LNCaP clone FGC (cell line): ENCODE measurements at regions not wholly inside any gene's neighbourhood (a gene's known extent, or its start where the extent isn't known, plus 50 kb on each side); places are given as distances from the start of the nearest gene placed in this dataset.
"Not testable (repeated sequence)": the region's sequence is repeated elsewhere in the genome, so short reads cannot be mapped to it uniquely, and the experiment has no call there.

Source experiments
- DNase-seq: peaks from one replicate; pipeline ENCODE4 v3.0.0-alpha.2; 2011; ENCODE audit warnings: low read depth
- H3K4me3 ChIP-seq: 2 replicates; pipeline ENCODE4 v1.5.1; 2011; ENCODE audit warnings: mild to moderate bottlenecking, low read depth, low read length, control low read depth
- TF ChIP-seq, protein P1 (sequence below): IDR thresholded peaks from 2 replicates; pipeline ENCODE4 v1.5.1; 2012; ENCODE audit warnings: mild to moderate bottlenecking; ENCODE audit not compliant: control insufficient read depth, insufficient read depth; ENCODE audit errors: extremely low read depth

DNA sequence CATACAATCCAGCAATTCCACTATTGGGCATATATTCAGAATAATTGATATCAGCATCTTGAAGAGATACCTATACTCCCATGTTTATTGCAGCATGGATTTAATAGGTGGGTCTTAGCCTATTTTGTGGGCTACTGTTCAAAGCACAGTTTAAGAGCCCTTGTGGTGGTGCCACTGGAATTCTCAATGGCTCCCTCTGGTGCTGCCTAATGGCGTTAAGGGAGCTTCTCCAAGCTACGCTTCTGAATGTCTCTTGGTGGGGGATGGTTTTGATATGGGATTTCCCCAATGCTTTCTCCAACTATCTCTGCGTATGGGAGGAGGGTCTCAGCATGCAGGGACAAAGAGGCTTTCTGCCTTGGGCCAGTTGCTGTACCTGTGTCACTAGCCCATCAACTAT is 188.3 kb downstream of the ZFY start:
- not testable (repeated sequence) for DNase-seq, H3K4me3 ChIP-seq

DNA sequence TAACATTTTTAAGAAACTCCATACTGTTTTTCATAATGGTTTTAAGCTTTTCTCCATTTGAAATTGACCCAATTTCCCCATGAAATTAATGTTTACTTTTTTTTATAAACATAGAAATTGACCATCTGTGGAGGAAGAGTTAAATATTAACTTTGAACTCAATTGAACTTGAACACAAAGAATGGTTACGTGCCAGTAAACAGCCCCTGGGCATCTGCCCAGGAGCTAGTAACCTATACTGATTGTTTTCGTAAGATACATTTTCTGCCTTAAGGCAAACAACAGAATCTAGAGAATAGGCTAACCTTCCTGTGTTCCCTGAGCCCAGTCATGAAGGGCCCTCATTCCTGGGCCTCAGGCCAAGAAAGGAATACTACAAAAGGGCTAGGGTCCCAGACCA is 235.9 kb downstream of the ZFY start:
- peak; percentile 79 for DNase-seq
- H3K4me3 ChIP-seq = not testable (repeated sequence)

DNA sequence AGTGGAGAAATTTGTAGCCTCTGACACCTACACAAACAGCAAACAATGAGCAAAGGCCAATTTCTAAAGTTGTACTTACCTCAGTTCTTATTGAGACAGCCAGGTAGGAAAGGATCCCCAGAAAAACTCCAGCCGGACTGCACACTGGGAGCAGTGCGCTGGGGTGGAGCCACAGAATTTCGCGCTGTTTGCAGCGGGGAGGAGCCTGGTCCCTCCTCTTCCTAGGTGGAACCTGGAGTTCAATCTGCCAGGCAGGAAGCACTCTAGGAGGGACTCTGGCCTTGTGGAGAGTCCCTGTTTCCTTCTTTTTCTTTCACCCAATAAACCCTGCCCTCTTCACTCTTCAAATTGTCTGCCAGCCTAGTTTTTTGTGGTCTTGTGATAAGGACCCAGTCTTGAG is 259.9 kb downstream of the ZFY start:
- H3K4me3 ChIP-seq, DNase-seq: not testable (repeated sequence)

DNA sequence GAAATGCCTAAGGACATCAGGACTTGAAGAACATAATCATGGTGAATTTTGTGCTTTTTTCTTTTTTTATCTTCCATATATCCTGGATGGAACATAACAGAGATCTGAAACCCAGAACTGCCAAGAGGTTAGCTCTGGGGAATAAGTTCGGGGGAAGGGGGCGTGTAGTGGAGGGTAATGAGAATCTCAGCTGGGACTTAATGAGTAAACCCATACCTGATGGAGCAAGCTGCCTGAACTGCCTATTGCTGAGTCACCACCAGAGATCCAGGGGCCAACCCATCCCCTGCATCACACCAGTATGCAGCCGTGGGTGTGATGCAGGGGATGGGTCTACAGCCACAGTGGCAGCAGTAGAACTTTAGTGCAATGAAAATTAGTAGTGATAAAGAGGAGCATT is 267.1 kb downstream of the ZFY start:
- H3K4me3 ChIP-seq, DNase-seq: not testable (repeated sequence)

DNA sequence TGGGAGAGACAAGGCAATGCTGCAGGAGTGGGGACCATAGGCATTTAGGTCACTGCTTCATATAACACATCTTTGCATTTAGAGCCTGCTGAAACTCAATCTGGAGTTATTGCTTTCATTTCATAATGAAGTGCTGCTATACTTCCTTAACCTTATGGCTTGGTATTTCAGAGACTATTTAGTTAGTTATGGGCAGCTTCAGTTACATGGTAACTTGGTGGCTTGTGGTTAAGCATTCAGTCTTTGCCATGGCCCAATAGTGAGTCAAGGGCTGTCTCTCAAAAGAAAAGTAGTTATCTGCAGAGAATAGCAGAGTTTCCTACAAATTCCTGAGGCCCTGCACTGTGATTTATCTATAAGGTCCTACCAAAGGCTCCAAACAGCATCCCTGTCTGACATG is 271.6 kb downstream of the ZFY start:
- not testable (repeated sequence) for H3K4me3 ChIP-seq, DNase-seq

DNA sequence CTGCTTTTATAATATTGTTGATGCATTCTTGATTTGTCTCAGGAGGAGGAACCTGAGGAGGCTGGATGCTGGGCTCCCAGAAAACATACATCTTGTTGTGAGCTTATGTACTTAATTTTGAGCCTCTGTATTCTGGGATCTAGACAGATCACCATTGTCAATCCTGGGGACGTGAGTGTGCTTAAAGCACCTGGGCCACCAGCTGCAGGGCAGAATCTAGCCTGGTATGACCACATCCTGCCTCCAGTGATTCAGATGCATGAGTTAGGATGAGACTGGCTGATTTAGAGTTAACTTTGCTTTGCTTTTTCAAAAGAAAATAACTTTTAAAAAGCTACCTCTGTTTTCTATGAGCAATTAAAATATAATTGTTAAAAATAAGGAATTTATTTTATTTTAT is 278.0 kb downstream of the ZFY start:
- not testable (repeated sequence) for H3K4me3 ChIP-seq, DNase-seq

DNA sequence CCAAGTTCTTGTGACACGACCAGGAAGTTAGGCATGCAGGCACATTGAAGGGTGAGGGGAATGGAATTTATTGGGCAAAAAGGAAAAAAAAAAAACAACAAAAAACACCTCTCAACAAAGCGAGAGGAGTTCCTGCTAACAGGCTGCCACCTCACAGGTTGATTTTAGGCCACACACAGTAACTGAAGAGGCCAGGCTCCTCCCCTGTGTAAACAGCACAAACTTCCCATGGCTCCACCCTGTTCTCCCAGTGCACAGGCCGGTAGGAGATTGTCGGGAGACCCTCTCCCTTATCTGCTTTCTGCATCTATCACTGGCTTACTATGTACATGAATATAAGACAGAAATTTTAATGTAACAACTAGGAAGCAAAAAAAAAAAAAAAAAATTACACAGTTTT is 283.0 kb downstream of the ZFY start:
- not testable (repeated sequence) for DNase-seq, H3K4me3 ChIP-seq

DNA sequence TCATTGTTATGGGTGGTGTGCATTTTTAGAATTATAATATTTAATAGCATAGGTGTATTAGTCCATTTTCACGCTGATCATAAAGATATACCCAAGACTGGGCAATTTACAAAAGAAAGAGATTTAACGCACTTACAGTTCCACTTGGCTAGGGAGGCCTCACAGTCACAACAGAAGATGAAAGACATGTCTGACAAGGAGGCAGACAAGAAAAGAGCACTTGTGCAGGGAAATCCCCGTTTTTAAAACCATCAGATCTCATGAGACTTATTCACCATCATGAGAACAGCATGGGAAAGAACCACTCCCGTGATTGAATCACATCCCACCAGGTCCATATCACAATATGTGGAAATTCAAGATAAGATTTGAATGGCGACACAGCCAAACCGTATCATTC is 283.4 kb downstream of the ZFY start:
- DNase-seq = not testable (repeated sequence)

DNA sequence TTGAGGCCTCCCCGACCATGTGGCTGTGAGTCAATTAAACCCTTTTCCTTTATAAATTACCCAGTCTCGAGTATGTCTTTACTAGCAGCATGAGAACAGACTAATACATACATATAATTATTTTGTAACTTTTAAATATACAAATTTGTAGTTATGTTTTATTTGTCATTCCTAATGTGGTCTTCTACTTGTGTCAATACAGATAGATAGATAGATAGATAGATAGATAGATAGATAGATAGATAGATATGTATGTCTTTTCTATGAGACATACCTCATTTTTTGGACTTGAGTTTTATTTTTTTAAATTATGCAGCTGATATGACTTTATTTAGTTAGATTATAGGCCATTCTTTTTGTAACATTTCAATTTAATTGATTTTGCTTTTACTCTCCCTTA is 316.0 kb upstream of the TGIF2LY start:
- H3K4me3 ChIP-seq, DNase-seq: not testable (repeated sequence)

More for the DNA sequence above, 283.4 kb downstream of the ZFY start:
- H3K4me3 ChIP-seq = not testable (repeated sequence)

DNA sequence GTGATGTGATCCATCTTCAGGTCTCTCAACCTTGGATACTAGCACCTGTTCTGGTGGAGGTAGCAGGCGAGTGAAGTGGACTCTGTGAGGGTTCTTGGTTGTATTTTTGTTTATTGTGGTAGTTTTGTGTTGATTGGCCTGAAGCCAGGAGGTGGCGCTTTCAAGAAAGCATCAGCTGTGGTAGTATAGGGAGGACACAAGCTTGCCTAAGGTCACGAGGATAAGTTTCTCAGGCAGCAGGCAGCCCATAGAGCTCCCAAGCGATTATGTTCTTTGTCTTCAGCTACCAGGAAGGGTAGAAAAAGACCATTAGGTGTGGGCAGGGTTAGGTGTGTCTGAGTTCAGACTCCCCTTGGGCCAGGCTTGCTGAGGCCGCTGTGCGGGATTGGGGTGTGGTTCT is 290.8 kb upstream of the TGIF2LY start:
- DNase-seq = not testable (repeated sequence)

DNA sequence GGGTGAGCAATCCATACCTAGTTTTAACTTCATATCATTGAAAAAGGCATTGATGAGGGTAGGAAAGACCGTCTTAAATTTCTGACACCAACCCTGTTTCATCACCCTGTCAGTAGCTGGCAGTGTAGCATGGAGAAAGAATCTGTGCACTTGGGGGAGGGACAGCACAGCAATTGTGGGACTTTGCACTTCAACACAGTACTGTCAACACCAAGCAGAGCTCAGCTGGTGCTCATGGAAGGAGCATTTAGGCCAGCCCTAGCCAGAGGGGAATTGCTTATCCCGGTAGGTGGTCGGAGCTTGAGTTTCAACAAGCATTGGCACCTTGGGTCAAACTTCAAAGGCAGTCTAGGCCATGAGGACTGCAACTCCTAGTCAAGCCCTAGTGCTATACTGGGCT is 281.6 kb upstream of the TGIF2LY start:
- DNase-seq, H3K4me3 ChIP-seq: not testable (repeated sequence)

More for the DNA sequence above, 290.8 kb upstream of the TGIF2LY start:
- not testable (repeated sequence) for H3K4me3 ChIP-seq

DNA sequence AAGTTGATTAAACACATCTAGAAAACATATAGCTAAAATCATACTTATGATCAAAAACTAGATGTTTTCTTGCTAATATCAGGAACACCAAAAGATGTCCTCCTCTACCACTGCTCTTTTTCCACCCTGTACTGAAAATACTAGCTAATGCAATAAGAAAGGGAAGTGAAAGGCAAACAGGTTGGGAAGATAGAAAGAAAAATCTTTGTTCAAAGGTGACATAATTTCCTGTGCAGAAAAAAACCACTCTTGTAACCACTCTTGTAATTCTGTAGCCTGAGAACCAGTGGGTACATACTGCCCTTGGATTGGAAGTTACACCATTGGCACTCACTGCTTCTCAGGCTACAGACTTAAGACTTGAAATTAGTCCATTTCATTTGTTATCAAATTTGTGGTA is 258.9 kb upstream of the TGIF2LY start:
- not testable (repeated sequence) for DNase-seq

DNA sequence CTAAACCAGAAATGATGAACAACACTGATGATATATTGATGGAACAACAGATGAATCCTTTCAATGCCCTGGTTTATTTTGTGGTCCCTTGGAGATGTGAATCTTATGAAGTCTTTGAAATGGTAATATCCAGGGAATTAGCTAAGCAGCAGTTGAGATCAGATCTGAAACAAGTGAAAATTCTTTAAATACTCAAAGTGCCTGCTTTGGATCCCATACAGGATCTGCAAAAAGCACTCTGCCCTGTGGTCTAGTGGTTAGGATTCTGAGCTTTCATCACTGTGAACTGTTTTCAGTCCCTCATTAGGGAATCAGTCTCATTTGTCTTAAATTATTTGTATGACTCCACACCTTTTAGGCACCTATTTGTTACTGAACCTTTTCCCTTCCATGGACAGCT is 211.3 kb upstream of the TGIF2LY start:
- not testable (repeated sequence) for H3K4me3 ChIP-seq, DNase-seq

More for the DNA sequence above, 258.9 kb upstream of the TGIF2LY start:
- not testable (repeated sequence) for H3K4me3 ChIP-seq

DNA sequence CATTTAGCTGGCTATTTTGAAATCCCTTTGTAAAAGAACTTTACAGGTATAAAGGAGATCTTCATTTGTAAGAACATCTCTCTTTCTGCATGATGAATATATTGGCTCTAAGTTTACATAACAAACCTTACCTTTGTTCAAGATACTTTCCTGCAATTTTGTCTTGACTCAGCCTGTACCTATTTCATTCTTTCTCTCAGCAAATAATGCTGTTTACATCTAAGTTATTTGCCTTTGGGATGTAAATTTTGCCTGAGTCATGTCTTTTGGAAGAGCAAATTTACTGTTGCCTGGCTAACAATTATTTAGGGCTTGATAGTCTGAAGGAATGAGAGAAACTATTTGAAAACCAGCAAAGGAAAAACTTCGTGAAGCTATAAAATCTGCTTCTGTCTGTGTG is 210.4 kb upstream of the TGIF2LY start:
- not testable (repeated sequence) for DNase-seq, H3K4me3 ChIP-seq

DNA sequence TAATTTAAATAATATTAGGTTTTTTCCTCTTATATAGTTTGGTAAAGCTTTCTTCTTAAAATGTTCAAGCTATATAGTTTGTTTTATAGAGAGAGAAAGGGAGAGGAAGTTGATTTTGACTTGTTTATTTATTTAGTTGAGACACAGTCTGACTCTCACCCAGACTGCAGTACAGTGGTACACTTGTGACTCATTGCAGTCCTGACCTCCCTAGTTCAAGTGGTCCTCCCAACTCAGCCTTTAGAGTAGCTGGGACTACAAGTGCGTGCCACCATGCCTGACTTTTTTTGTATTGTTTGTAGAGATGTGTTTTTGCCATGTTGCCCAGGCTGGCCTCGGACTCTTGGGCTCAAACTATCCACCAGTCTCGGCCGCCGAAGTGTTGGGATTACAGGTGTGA is 187.4 kb upstream of the TGIF2LY start:
- not testable (repeated sequence) for H3K4me3 ChIP-seq, DNase-seq

DNA sequence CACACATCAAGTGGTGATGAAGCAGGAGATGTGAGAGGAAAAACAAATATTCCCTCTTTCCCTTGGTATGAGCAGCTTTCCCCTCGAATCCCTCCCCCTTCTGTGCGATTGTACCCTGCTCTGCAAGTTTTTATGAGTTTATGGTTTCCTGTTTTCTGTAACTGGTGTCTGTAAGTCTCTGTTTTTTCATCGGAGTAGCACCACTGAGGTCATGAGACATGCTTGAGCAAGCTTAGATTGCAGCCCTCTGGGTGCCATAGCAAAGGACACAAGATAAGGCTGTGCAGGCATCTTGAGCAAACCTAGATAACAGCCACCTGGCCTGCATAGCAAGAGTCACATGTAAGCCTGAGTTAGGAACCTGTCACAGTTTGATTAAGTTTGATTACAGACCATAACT is 174.6 kb upstream of the TGIF2LY start:
- not testable (repeated sequence) for H3K4me3 ChIP-seq, DNase-seq

DNA sequence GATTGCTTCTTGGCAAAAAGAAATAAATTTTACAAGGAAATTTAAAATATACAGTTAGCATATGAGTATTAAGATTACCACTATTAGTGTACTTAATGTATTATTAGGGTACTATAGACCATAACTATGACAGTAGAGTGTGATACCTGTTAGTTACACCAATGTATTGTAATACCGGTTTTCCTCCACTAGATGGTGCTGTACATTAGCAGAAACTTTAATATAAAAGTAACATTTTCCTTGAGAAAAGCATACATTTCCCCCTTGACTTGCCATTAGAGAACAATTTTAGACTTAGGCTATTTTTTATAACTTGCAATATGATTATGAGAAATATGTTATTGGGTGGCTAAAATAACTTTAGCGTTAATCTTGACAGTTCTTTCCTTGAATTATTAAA is 173.3 kb upstream of the TGIF2LY start:
- not testable (repeated sequence) for H3K4me3 ChIP-seq, DNase-seq
- TF ChIP-seq, protein P1, sequence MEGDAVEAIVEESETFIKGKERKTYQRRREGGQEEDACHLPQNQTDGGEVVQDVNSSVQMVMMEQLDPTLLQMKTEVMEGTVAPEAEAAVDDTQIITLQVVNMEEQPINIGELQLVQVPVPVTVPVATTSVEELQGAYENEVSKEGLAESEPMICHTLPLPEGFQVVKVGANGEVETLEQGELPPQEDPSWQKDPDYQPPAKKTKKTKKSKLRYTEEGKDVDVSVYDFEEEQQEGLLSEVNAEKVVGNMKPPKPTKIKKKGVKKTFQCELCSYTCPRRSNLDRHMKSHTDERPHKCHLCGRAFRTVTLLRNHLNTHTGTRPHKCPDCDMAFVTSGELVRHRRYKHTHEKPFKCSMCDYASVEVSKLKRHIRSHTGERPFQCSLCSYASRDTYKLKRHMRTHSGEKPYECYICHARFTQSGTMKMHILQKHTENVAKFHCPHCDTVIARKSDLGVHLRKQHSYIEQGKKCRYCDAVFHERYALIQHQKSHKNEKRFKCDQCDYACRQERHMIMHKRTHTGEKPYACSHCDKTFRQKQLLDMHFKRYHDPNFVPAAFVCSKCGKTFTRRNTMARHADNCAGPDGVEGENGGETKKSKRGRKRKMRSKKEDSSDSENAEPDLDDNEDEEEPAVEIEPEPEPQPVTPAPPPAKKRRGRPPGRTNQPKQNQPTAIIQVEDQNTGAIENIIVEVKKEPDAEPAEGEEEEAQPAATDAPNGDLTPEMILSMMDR = 0 out of 2 replicates have a peak, but pooled peaks have one; percentile 21

DNA sequence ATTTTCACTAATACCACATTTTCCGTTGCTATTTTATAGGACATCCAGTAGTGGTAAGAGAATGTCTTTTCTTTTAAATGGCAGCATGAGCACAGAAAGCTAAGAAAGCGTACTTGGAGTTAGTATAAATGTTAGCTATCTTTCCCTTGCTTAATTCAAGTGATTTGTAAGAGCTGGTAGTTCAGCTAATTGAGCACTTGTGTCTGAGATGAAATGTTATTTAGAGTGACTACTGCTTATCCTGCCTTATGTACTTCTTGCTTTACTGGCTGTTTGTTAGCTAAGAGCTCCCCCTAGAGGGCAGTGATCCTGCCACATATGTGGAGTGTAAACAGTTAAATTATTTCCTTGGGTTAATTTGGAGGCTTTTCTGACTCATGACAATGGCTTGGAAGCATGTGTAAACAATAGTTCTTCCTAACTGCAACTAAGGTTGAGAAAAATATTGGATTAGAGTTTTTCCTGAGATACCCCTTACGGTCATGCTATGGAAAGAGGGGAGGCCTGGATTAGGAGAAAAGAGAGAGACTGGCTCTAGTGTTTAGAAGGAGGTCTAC is 171.9 kb upstream of the TGIF2LY start:
- H3K4me3 ChIP-seq, DNase-seq: not testable (repeated sequence)

DNA sequence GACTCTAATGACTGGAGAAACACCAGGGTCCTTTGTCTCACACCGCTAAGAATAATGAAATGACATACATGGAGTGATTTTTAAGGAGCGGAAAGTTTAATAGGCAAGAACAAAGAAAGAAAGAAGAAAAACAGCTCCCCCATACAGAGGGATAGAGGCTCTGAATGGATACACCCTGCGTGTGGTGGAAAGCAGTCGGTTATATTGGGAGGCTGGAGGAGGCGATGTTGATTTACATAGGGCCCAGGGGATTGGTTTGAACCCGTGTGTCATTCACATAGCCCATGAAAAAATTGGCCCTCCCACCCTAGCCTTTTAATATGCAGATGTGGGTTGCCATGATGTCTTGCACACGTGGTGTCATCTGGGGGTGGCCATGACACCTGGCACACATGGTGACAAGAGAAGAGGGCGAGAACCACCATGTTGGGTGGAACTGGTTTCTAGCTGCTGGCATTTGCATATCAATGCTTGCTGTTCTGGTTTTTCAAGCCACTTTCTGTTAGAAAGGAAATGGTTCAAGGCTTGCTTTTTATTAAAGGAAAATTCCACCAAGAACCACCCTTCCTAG is 168.5 kb upstream of the TGIF2LY start:
- DNase-seq, H3K4me3 ChIP-seq: not testable (repeated sequence)
